ENCODE measurements at regions not wholly inside any gene's neighbourhood (a gene's known extent, or its start where the extent isn't known, plus 50 kb on each side); places are given as distances from the start of the nearest gene placed in this dataset.
A peak's percentile ranks its signal among the peaks of the same experiment; 100 is the strongest.

DNA sequence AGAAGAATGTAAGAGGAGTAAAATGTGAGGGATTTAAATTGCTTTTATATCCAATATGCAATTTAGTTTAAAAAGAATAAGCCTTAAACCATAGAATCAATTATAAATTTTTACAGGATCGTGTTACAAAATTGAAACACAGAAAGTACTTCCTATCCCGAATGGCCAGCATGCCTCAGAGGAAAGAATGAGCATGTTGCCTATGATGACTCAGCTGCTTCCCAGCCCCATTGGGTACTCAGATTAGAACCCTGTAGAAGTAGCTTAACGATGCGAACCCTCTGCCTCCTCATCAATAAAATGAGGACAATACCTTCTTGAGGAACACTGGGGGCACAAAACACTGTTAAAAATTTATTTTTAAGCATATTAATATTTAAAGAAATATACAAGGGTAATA lies 113.4 kb upstream of the CDK1 start:
- no peak for DNase-seq (ENCODE audit: low read depth)

DNA sequence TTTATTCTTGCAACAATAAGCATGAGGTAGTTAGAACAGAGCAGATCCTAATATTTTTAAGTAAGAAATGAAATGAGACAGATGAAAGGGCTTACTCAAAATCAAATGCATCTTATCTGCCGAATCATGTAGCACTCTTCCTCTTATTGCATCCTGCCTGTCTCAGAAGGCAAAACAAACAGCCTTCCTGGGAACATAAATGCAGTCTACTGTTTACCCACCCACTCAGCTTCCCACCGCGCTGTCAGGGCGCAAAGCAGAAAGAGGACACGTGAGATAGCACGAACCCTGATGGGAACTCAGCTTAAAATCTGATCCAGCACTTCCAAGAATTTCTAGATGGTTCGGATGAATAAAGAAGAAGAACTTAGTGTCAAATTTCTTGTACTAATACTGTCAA lies 114.4 kb upstream of the CDK1 start:
- no peak for DNase-seq (ENCODE audit: low read depth)

DNA sequence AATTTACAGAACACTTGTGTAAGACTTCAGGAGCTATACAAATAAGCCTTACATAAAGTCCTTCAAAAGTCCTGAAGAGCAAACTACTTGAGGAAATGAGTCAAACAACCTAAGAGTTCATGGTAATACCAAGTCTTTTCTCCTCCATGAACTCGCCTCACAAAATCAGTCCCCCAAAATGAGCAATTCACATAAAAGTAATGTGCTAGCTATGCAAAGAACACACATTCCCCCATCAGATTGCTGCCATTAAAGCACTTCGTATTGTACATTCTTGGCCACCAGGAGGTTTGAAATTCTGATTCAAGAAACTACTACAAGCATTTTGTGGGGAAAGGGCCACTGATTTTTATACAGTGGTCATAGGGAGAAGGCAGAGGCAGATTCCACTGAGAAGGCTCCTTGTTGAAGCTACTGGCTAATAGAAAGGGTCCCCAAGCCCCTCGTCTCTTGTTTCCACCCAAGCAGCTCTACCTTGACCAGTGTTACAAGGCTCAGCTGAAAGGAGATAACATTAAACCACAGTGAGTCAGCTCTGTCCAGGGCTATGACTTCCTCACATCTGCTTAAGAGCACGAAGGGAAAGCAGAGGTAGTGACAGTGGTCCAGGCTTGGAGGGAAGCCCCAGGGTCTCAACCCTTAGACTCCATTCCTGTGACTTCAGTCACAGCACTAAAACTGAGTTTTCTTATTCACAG lies 115.2 kb upstream of the CDK1 start:
- DNase-seq (ENCODE audit: low read depth): peak; percentile 24

DNA sequence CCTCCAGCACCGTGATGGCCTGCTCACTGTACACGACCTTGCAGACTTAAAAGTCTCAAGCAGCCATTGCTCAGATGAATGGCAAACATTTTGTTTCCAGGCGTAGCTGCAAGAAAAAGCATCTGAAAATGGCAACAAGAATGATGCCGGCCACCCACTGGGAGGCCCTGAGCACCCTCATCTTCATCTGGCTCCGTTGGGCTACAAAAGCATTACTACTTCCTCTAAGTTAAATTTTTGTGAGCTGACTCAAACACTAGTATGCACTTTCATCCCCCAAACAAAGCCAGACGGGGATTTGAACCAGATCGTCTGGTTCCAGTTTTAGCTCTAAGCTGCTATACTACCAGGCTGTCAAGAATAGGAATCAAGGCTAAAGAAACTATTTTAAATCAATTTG lies 116.6 kb upstream of the CDK1 start:
- peak; percentile 61 for DNase-seq (ENCODE audit: low read depth)

DNA sequence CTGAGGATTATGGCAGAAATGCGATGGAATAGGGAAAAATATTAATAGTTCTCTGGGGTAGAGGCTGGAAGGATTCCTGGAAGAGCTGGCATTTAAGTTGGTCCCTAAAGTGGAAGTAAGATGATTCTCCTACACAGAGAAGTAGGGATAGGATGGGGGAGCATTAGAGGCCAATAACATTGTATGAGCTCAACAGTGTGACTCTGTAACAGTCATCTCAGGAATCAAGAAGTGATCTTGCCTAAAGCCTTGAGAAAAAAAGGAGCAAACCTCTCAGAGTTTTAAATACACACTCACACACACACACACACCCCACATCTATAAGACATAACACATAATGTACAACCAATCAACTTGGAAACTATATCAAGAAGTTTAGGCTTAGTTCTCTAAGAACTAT lies 117.7 kb upstream of the CDK1 start:
- no peak for DNase-seq (ENCODE audit: low read depth)

DNA sequence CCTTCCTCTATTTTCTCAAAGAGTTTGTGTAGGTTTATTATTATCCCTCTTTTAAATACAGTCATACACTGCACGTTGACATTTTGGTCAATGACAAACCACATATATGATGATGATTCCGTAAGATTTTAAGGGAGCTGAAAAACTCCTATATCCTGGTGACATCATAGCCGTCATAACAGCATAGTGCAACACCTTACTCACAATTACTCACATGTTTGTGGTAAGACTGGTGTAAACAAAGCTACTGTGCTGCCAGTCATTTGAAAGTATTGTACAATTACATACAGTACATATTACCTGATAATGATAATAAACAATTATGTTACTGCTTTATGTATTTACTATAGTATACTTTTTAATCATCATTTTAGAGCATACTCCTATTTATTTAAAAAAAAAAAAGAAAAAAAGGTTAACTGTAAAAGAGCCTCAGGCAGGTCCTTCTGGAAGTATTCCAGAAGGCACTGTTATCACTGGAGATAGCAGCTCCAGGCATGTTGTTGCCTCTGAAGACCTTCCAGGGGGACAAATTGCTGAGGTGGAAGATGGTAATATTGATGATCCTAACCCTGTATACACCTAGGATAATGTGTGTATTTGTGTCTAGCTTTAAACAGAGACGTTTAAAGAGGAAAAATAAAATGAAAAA lies 123.3 kb upstream of the CDK1 start:
- DNase-seq (ENCODE audit: low read depth): no peak

DNA sequence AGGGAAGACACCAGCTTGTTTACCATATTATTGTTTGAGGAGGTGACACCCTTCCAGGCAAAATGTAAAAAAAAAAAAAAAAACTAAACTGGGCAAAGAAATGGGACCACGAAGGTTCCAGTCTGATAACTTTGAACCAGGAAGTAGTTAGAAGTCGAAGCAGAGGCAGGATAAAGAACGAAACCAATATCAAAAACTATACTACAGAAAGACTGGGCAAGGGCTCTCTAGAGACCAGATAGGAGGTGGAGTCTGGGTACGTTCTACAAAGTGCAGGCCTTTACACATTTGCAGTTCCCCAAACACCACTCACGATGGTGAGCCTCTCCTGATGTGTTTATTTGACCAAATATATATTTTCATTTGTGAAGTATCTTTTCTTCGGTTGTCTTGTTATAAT lies 125.7 kb upstream of the CDK1 start:
- no peak for DNase-seq (ENCODE audit: low read depth)

DNA sequence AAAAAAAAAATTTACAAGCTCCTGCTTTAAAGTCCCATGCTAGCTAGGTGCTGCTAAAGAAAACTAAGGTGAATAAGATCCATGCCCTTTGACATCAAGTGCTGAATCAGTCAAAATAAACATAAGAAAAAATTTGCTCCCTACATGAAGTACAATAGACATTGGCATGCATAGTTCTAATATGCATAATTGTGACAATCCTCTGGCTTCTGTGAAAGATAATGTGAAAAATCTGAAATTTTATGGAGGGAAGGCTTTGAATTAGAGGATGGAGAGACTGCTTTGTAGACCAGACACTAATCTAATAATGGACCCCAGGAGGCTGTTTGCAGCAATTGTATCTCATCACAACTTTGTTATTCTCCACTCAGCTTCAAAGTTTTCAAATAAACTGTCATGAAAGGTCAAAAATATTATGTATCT lies 127.9 kb upstream of the CDK1 start:
- no peak for DNase-seq (ENCODE audit: low read depth)

DNA sequence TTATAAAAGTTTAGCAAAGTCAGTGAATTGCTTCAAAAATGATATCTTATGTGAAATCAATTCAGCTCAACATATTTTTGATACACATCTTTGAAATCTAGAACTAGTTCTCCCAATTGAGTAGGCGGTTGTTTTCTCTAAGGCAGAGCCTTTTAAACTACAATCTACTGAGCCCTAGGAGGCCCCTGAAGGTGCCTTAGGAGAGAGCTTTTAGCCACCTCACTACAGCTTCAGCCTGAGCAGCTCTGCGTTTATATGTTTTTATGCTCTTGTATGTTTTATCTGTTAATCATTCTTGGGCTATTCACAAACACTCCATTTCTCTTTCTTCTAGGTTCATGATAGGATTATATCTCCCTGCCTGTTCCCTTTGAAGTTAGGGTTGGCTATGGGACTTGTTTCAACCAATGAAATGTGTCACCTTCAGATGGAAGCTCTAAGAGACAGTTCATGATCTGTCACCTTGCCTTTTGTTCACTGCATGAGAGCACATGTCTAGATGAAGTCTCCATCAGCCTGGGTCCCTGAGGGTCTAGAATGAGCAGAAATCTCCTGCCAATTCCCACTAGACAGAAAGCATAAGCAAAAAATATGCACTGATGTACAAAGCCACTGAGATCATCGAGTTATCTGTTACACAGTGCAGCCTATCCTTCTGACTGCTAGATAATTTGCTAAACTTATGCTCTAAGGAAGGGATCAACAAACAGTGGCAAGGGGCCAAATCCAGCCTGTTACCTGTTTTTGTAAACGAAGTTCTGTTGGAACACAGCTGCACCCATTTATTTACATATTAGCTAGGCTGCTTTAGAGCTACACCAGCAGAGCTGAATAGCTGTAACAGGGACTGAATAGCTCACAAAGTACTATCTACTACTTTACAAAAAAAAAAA lies 128.5 kb upstream of the CDK1 start:
- DNase-seq (ENCODE audit: low read depth): no peak

DNA sequence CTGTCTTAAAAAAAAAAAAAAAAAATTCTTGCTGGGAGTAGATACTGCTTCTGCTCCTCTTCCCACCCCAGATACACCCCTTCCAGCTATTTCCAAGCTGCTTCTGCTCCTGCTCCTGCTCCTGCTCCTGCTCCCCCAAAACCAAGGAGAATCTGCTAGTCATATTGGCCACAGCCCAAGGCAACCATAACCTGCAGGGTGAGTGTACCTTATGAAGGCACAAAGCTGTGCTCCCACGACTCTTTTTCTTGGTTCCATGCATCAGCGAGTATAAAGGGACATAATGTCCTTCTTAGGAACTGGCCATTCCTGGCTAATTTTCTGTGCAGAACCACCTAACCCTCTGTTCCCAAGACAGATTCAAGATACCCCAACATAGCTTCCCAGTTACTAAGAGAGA lies 129.5 kb upstream of the CDK1 start:
- DNase-seq (ENCODE audit: low read depth): no peak

DNA sequence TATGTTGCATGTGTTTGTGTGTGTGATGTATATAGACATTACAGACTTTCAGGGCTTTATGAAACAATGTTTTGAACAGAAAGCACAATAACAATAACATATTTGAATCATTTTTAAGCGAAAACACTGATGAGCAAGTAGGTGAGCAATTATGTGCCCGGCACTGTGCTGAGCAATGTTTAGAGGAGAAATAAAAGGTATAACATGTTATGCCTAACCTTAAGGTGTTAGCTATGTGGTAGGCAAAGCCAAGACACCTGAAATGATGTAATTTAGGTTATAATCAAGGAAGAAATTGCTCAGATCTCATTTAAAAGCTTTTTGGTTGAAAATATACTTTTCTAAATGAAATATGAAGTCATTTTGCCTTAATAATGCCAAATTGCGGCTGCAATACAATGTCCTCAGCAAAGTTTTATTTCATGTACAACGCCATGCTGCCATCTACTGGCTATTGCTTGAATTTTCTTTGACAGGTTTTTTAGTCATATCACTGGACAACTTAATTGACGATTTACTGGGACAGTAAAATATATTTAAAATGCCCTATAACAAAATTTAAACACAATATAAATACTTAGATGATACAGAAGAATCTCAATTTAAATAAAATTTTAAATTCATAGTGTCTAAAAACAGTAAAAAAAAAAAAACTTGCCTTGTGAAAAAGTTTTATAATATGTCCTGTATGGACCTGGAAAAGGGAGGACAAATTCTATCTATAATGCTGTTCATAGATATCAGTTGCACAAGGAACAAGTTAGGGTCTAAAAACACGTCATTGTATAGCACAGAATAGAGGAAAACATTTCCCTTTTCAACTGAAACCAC lies 131.1 kb upstream of the CDK1 start:
- peak; percentile 14 for DNase-seq (ENCODE audit: low read depth)

DNA sequence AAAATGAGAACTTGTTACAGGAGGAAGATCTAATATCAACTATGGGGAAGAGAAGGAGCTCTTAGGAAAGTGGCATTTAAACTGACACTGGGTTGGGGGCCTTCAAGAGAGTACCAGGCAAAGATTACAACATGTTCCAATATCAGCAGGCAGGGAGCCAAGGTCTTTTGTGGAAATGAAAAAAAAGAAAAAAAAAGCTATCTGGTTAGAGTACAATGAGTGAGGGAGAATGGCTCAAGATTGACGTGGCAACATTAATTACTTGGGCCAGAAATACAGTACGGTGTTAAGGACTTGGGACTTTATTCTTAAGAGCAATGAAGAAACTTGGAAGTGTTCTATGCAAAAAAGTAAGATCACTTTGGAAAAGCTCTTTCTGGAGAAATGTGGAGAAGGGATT lies 132.3 kb upstream of the CDK1 start:
- DNase-seq (ENCODE audit: low read depth): no peak

DNA sequence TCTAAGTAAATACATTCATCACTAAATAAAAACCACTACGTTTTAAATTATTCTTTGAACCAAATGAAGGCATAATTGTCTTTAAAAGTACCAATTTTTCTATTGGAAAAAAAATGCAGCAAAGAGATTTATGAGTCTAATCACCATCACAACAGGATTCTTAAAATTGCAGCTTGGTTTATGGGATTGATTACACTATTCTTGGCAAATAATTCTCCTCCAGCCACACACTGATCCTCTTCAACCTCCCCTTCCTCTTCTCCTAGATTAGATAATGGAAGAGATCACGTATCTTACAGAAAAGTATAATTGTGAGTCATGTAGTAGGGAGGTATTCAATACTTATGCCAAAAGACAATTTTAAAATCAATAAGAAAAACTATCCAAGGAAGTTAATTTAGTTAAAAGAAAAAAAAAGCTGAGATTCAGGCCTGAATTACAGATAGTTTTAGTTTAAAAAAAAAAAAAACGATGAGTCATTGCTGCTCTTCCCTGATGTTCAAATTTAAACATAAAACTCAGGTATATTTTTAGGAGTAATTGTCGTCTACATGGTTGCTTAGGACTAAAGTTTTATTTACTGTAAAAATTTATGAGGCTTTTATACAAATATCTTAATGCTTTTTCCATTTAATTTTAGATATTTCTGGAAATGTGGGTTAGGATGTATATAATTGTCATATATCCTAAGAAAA lies 133.7 kb upstream of the CDK1 start:
- DNase-seq (ENCODE audit: low read depth): no peak

DNA sequence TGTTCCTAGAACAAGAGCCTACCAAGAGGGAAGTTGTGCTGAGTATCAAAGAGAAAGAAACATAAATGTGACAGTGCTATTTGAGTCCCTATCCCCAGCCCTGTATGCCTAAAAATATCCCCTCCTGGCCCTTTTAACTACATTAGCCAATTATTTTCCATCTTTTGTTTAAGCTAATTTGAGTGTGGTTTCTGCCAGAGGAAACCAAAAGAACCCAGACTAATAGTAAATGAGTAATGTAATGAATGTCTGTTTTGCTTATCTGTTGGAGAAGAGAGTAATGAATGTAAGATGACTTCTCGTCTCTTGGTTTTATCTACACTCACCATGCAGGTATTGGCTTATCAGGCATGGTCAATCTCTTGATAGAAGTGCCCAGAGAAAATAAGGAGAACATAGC lies 134.4 kb upstream of the CDK1 start:
- no peak for DNase-seq (ENCODE audit: low read depth)

DNA sequence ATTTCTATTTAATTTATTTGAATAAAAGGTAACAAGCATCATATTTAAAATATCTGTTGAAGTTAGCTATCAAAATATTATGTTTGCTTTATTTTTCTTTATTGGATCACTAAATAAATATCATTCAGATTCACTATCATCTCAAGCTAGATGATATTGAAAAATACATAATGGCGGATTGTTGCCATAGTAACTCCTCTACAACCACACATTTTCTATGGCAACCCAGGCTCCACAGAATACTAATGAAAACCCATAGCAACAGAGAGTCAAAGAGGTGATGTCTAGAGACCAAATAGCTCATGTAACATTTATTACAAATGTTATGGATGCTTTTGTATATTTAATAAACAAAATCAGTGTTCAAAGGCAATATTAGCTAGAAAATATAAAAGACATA lies 148.9 kb upstream of the CDK1 start:
- no peak for DNase-seq (ENCODE audit: low read depth)

DNA sequence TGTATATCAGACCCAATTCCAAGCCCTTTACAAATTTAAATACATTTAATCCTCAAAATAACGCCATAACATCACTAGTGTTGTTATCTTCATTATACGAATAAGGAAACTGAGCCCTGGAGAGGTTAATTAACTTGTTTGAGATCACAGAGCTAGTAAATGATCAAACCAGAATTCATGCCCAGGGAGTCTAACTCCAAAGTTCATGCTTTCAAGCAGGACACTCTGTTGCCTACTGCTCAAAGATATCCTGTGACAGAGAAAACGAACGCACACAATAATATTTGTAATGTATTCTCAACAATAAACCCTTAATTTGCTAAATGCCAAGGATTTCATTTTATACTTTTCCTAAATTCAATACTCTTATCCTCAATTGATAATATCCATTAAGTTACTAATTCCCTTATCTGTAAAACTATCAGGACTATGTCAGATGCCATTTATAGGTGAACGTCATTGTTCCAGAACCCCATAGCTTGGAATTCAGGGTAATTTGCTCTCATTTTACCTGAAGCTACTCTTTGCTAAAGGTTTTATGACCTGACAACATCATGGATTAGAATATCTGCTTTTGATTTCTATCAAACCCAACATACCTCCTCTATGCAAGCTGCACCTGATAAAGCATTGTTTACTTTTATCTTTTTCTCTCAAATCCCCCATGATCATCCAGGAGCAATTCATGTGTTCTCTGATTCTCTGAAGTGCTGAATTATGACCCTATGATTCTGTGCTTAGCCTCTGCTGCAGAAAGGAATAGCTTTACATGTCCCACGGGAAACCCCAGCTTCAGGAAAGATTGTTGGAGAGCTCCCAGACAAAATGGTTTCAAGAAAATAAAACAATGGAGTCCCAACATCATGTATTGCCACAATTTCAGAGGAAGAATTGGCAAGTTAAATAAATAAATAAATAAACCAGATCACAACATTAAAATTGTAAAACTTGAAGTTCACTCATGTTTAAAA lies 150.2 kb upstream of the CDK1 start:
- DNase-seq (ENCODE audit: low read depth): no peak

DNA sequence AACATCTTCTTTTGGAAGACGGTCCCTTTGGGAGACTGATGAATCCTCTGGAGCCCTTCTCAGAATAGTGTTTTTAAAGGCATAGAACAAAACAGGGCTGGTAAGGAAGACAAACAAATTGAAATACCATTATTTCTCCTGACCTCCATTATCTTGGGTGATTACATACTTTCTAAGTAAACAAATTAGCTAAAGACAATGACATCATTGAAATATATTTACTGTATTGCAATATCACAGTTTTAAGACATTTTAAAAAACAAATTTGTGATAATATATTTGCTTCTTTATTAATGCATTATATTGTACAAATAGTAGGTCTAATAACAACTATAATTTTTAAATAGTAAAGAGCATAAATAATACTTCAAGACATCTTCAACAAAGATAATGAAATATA lies 152.2 kb upstream of the CDK1 start:
- no peak for DNase-seq (ENCODE audit: low read depth)

DNA sequence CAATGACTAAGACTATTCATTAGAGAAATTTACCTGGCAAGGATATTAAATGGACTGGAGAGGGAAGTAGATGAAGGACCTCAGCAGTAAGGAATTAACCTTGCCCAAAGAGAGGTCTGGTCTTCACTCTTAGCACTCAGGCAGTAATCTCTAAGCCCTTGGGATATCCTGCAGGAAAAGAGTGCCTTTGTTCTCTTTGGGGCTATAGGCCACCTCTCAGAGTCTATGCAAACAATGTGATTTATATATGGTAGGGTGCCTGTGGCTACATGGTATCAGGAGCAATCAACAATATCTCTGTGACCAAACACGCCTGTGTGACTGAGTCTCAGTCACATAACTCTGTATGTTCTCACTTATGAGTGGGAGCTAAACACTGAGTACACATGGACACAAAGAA lies 154.7 kb upstream of the CDK1 start:
- no peak for DNase-seq (ENCODE audit: low read depth)

DNA sequence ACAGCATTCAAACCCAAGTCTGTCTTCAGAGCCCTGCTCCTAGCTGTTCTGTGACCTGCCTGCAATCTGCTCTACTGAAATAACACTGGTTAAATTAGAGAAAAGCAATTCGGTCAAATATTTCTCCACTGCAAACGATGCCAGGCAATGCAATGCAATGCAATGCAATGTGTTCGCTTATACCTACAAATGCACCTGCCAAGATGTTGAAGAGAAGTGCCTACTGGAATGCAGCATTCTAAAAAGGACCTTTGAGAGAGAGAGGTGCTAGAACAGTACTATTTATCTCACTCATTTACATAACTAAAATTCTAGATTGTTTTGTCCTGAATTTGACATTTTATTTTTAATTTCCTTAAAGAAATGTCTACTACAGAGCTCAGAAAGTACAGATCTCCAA lies 157.3 kb upstream of the CDK1 start:
- DNase-seq (ENCODE audit: low read depth): no peak

DNA sequence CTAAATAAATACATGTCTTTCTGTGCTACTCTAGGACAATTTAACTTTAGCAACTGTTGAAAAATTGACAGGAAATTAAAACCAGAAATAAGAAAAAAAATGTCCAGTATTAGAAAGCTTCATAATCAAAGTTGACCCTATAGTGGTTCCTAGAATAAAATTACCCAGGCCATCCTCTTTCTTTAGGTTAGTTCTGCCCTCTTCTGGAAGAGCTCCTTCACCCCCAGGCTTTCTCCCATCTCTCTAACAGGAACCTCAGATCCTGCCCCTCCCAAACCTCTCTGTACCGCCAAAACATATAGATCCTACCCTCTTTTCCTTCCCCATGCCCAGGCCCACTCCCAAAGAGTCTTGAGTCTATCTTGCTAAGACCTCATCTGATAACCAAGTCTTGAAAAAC lies 159.4 kb upstream of the CDK1 start:
- DNase-seq (ENCODE audit: low read depth): no peak

All from HS-27A (cell line).